Right hindlimb (tissue), 1 donor: ENCODE measurements at regions not wholly inside any gene's neighbourhood (a gene's known extent, or its start where the extent isn't known, plus 50 kb on each side); places are given as distances from the start of the nearest gene placed in this dataset.
"Not testable (repeated sequence)": the region's sequence is repeated elsewhere in the genome, so short reads cannot be mapped to it uniquely, and the experiment has no call there.

ENCODE experiments used
- DNase-seq: peaks from one replicate; pipeline ENCODE4 v3.0.0-alpha.2; 2018

DNA sequence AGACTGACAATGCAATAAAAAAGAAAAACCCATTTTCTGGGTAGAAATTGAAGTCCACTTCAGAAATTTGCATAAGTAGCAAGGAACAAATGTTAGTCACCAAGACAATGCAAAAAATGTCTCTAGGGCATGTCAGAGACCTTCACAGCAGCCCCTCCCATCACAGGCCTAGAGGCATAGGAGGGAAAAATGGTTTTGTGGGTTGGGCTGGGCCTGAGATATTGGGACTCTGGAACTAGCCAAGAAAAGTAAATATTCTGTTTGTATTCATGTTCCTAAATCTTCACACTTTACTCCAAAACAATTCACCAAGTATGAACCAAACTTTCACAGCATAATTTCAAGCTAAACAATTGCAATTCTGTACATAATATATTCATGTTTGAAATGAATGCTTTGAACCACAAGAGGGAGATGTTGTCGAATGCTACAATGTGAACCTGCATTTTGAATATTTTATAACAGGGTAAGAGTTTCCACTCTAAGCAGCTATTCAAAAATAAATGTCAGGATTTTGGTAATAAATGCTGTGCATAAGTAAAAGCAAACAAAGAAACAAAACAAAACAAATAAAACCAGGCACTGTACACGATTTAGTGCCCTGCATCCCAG lies 429.2 kb downstream of the OTOL1 start:
- DNase-seq, result no peak

DNA sequence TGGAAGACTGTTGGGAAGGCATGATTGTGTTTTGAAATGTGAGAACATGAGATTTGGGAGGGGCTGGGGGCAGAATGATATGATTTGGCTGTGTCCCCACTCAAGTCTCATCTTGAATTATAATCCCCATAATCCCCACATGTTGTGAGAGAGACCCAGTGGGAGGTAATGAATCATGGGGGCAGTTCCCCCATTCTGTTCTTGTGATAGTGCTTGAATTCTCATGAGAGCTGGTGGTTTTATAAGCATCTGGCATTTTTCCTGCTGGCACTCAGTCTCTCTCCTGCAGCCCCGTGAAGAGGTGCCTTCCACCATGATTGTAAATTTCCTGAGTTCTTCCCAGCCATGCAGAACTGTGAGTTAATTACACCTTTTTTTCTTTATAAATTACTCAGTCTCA lies 430.5 kb downstream of the OTOL1 start:
- DNase-seq, result no peak

DNA sequence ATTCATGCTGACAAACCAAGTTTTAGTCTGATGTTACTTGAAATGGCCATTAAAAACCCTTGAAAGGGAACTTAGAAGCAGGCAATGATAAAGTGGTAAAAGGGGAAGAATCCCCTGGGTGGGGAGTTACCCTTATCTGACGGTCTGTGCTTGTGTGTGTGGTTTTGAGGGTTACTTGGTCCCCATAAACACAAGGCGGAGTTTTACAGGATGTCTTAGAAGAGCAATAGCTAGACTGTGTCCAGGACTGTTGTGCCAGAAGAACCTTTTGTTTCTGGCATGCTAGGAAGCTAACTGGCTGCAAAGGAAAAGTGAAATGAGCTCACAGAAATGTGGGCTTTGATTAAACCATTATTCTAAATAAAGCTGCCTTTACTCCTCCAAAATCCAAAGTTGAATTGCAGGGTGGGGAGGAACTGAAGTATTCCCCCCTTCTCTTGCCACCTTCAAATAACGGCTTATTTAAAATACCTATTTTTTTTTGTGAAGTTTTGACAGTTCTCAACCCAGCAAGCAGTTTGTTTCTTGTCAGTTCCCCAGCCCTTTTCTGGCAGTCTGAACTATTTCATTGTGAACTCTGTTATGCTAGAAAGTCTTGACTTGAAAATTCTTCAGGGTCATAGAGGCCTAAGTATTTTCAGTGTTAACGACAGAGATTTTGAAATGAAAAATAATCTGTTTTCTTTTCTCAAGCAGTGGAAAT lies 443.5 kb downstream of the OTOL1 start:
- peak; percentile 53 for DNase-seq

DNA sequence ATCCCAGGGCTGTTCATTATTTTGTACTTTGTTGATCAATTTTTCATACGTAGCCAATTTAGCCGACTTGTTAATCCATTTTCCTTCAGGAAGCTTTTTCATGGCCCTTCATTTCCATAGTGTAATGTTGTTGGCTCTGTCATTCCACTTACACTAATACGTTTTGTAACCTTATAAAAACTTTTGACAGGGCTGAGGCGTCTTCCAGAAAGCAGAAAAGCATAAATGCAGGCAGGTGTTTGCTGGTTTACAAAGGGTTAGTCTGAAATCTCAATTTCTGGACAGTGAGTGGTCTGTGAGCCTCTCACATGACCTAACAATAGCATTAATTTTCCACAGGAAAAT lies 444.0 kb downstream of the OTOL1 start:
- no peak for DNase-seq

DNA sequence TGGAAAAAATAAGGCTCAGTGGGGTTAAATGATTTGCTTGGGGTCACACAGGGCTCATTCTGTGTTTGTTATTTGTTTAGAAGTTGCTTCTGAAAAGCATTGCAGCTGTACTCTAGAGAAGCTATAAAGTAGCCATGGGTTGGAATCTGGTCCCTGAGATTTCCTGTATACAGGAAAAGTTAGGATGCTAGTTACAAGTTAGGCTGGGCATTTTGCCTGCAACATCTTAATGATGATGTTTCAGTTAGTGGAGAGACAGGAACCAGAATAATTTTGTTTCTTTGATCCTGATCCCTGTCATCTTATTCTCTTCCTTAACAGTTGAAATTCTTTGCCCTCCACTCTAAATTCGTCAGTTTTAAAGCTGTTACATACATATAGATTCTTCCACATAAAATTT lies 445.3 kb downstream of the OTOL1 start:
- no peak for DNase-seq

DNA sequence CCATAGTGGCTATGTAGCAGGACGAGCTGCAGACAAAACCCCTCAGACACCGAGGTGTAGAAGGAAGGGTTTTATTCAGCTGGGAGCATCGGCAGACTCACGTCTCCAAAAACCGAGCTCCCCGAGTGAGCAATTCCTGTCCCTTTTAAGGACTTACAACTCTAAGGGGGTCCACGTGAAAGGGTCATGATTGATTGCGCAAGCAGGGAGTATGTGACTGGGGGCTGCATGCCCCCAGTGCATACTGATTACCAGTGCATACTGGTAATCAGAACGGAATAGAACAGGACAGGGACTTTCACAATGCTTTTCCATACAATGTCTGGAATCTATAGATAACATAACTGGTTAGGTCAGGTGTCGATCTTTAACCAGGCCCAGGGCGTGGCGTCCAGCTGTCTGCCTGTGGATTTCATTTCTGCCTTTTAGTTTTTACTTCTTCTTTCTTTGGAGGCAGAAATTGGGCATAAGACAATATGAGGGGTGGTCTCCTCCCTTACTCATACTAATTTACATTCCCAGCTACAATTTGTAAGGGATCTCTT lies 447.3 kb downstream of the OTOL1 start:
- not testable (repeated sequence) for DNase-seq

DNA sequence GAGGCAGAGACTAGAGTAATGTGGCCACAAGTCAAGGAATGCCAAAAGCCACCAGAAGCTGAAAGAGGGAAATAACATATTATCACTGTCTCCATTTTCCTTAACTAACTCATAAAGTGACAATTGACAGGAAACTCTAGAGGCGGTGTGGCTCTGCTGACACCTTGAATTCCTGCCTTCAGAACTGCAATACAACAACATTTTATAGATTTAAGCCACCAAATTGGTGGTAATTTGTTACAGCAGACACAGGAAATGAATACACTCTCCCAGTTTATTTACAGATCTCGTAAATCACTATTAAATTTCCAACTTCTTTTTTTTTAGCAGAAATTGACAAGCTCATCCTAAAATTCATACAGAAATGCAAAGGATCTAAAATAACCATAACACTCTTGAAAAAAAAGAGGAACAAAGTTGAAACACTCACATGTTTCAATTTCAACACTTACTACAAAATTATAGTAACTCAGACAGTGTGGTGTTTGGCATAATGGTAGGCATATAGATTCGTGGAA lies 449.9 kb downstream of the OTOL1 start:
- DNase-seq, result no peak

DNA sequence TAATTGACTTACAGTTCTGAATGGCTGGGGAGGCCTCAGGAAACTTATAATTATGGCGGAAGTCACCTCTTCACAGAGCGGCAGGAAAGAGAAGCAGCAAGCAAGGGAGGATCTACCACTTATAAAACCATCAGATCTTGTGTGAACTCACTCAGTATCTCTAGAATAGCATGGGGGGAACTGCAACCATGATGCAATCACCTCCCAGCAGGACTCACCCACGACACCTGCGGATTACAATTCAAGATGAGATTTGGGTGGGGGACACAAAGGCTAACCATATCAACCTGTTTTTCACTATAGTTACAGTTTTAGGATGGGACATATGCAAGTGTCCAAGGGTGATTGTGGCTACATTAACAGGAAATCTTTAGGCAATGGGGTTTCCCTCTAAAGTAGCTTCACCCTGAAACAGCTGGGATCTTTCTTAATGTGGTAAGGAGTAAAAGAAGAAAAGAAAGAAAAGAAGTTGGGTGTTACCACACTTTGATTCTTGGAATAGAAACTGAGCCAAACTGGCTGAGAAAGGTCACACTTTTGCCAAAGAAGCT lies 453.8 kb downstream of the OTOL1 start:
- no peak for DNase-seq

DNA sequence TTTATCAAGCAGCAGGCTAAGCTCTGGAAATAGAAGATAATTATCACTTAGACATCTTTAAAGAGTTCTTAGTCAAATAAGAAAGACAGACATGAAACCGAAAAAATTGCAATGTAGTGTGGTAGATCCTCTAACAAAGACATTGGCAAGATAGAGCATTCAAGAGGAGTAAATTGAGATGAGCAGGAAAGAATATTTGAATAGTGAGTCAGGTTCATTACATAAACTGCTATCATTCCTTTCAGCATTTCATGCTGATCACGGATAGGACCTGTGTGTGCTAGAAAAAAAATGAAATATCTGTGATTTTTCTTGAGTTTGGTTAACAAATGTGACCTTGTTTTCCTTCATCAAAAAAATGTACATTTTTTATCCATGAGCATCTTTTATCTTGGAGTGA lies 460.9 kb downstream of the OTOL1 start:
- no peak for DNase-seq

DNA sequence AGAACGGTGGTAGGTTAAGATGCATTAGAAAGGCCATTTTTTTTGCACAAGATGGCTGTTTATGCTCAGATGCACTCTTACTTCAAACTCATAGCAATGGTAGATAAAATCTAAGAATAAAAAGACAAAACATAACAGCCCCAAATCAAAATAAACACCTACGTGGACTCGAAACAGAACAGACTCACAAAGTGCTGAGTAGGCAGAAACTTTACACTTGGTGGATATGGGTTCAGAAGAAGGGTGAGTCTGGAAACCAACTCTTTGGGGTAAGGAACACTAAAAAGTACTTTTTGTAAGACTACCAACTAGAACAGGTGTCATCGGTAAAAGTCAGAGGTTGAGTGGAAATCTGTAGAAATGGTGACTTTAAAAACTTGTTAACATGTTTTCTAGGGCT lies 468.2 kb downstream of the OTOL1 start:
- DNase-seq, result no peak

DNA sequence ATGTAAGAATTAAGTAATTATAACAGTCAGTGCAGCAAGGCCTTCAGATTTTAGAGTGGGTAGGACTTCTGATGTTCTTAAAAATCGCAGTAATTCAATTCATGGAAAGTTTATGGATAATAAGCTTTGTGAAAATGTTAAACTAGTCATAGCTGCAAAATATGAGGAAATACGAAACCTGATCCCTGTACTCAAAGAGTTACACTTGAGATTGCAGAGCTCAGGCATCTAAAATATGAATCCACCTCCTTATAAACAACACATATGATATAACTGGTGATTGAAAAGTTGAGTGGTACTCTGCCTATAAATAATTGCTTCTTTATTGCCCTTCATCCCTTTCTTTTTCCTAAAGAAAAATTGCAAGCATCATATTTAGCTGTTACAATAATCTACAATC lies 473.3 kb downstream of the OTOL1 start:
- DNase-seq, result no peak

DNA sequence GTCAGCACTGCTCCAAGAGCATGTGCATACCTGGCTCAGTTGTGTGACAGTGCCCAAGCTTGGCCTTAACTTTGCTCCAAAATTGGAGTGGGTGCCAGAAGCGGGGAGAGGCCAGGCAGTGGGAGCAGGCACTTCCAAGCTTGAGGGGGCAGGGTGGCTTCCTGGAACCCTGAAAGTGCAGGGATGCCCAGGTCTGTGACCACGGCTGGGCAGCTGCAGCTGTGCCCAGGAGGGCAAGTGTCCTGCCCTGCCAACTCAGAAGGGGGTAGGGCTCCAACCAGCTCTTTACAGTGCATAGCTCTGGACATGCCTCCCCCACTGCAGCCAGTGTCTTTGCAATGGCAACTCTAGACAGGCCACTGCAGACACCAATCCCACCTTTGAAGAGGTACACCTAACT lies 478.6 kb downstream of the OTOL1 start:
- DNase-seq, result no peak

DNA sequence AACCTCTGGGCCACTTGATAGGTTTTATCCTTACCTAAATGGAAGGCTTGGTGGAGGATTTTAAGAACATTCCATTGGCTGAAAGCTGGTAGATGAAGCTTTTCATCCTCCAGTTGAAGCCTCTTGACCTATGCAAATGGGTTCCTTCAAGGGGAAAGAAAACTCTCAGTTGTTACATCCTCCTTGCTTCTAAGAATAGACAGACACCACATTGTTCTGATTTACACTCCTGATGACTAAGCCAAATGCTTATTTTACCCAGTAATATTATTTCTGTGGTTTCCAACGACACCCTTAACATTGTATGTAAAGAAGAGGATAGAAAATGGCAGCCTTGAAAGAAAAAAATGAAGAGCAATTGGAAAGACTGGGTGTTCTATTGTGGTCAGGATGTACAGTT lies 480.5 kb downstream of the OTOL1 start:
- DNase-seq, result no peak

DNA sequence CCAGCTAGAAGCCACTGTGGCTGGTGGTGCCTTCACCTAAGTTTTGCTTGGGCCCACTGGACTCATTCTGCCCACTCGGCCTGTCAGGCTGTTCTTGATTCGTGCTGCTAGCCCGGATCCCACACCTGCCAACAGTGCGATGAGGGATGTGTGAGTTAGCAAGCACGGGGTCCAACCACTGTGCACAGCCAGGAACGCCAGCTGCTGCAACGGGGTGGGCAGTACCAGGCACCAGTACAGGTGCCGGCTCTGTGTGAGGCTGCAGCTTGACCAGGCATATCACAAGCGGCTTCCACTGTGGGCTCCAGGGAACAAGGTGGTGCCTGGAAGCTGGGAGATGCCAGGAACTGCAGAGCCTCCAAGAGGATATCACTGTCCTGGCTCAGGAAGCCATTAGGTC lies 481.2 kb downstream of the OTOL1 start:
- DNase-seq, result no peak

DNA sequence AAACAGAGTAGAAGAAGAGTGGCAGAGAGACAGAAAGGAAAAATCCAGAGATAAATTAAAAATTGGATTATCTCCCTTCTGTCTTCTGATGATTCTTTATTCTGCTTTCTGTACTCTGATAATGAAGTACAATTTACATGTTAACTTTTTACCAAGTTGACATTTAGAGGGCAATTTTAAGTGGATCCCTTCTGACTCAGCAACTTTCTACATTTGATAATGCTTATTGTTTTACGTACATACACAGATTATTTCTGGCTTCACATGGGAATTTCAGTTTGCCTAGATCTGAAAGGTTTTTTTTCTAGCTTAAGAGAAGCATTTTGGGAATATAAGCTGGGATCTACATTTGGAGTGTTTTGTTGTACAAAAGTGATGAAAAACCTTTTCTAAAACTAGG lies 491.3 kb downstream of the OTOL1 start:
- DNase-seq, result no peak

DNA sequence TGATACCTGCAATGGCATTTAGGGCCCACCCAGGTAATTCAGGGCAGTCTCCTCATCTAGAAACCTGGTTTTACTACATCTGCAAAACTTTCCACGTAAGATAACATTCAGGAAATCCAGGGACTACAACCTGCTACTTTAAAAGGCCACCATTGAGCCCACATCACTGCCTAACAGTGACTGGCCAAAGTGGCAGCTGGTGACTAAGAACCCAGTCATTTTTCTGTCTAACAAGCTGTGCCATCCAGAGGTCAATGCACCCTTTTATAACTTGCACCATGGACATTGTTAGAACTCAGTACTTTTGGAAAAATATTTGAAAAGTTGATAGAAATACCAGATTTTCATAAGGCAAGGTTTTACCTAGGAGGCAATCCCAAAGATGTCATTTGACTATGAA lies 492.4 kb downstream of the OTOL1 start:
- DNase-seq, result no peak

DNA sequence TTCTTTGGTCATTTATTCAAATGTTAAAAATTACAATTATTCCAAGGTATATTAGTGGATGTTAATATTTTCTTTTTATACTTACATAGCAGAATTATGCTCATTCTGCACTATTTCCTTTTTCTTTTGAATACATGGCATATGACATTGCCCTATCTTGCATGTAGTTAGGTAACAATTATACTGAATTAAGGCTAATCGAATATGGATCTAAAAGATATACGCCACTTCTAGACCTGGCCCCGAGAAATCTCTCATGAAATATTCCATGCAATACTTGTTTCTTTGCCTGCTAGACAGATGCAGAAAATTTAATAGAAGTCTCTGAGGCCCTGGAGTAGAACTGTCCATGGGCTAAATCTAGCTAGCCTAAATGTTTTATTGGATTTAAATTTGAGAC lies 493.4 kb downstream of the OTOL1 start:
- DNase-seq, result no peak

DNA sequence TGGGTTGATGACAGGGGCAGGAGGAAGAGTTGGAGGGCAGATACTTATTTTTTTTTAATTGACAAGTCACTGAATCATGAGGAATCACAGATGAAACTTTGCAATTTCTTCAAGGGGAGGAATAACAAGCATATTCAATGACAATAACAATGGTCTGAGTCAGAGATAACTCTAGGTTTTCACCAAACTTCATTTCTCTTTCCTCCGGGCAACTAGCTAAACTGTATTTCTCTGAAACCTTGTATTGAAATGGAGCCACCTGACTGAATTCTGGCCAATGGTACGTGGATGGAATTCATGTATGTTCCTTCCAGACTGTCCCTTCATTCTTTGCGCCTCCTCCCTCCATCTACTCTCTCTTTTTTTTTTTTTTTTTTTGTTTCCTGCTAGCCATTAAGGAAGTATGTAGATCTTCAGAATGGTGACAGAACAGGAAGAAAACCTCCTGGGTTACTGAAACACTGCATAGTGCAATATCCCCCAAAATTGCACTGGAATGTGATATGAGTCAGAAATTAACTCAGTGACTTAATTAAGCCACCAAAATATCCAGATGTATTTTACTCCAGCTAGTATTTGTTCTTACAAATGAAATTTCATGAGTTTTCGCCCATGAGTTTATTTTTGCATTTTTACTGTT lies 495.4 kb downstream of the OTOL1 start:
- DNase-seq, result no peak

DNA sequence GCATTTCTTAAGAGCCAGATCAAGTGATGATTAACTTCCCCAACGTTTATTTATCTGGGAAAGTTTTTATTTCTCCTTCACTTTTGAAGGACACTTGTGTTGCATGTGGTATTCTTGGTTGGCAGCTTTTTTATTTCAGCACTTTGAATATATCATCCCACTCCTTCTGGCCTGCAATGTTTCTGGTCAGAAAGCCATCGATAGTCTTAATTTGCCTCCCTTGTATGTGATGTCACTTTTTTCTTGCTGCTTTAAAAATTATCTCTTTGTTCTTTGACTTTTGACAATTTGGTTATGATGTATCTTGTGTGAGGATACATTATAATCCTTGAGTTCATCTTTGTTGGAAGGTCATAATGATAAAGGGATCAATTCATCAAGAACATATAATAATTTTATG lies 503.2 kb downstream of the OTOL1 start:
- no peak for DNase-seq

DNA sequence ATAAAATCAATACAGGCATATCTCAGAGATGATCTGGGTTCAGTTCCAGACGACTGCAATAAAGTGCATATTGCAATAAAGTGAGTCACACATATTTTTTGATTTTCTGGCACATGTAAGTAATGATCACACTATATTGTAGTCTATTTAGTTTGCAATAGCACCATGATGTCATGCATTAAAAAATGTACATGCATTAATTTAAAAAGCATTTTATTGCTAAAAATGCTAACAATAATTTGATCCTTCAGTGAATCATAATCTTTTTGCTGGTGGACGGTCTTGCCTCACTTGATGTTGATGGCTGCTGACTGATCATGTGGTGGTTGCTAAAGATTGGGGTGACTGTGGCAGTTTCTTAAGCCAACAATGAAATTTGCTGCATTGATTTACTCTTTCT lies 511.1 kb downstream of the OTOL1 start:
- DNase-seq, result no peak

DNA sequence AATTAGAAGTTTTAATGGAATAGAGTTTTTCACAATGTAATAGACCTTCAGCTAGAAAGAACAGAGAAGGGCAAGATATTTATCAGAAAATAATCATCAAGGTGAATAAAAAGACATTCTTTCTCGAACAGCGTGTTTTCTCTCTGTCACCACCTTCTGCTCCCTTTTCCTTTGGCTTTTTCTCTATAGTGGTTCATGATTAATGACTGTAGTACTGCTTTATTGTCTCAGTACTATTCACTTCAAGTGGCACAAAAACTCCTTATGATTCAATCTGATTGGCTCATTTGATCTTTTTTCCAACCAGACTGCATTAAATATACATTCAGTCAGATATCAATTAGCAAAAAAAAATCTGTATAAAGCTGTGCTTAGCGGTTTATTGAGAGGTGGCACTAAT lies 516.0 kb downstream of the OTOL1 start:
- no peak for DNase-seq

DNA sequence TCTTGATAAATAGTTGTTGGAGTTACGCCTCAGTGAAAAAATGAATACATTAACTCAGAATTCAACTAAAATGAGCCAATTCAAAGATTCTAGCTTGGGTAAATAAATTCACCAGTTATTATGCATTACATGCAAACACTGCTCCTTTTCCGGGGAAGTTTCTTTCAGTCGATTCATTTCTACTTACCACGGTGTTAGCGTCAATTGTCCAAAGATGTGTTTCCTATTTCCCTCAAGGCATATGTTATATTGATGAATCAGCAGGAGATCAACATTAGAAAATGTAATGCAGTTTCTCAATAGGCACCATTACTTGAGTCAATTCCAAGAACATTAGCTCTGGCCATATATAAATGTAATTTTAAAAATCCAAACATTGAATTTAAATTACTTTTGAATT lies 517.7 kb downstream of the OTOL1 start:
- DNase-seq, result no peak

DNA sequence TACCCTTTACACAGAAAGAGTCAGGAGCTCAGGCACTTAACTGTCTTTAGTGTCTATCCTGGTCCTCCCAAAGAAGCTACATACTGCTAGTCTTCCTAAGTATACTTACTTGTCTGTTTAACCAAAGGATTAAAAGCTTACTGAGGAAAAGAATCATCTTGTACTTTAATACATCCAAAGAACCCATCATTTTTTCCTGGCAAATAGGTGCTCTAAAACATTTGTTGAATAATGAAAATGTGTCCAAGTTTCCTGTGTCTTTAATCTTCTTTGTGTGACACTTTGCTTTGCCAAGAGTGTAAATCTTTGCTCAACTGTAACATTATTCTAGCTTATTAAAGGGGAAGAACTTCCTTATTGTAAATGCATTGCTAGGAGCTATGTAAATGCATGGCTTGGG lies 519.2 kb downstream of the OTOL1 start:
- DNase-seq, result no peak

DNA sequence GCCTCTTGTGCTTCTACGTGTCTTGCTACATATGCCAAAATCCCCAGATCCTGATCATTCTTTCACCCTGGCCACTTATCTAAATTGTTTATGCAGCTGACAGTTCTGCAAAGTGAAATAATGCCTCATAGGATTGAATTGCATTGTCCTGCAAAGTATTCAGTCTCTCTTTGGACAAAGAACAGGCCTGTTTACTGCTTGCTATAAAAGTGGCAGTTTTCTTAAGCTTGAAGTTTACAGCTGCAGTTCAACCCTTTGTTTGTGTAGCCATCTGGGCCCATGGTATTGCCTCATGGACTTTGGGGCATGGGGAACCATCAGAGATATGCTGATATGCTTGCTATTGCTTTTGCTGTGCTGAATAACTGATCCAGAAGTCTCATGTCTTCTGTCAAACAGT lies 523.2 kb downstream of the OTOL1 start:
- no peak for DNase-seq
